A673 (cell line): ENCODE measurements at regions not wholly inside any gene's neighbourhood (a gene's known extent, or its start where the extent isn't known, plus 50 kb on each side); places are given as distances from the start of the nearest gene placed in this dataset.
A peak's percentile ranks its signal among the peaks of the same experiment; 100 is the strongest.

ENCODE experiments used
- BruUV-seq: library from RNA; stranded (reverse); fragments of 400-500 nt; replicated peaks from 2 replicates; lab custom pipeline; 2021; lab: Mats Ljungman, UMichigan
- CTCF ChIA-PET: fragments of 300-600 bp; sonication (Branson Sonifier 250); formaldehyde crosslinking; loops from one replicate; lab custom pipeline; 2022; ENCODE audit warnings: antibody characterized with exemption; lab: Charles Lee
- POLR2A ChIA-PET: fragments of 300-600 bp; sonication (Branson Sonifier 250); formaldehyde crosslinking; loops from one replicate; lab custom pipeline; 2022; ENCODE audit warnings: antibody characterized with exemption; ENCODE audit not compliant: low non-redundant PET; lab: Charles Lee
- DNase-seq: peaks from one replicate; pipeline ENCODE4 v3.0.0-alpha.2; 2015; ENCODE audit warnings: low spot score
- H3K27ac ChIP-seq: fragments of 200-600 bp; sonication (generic); 2 replicates; pipeline ENCODE4 v1.5.1; 2016; ENCODE audit warnings: mixed run types, low read depth, mild to moderate bottlenecking, mixed read lengths, antibody characterized with exemption, low read length; ENCODE audit not compliant: poor library complexity, severe bottlenecking
- H3K27me3 ChIP-seq: fragments of 200-600 bp; sonication (generic); replicated peaks from 2 replicates; pipeline ENCODE4 v1.6.1; 2017; ENCODE audit warnings: mixed run types, low read depth, mild to moderate bottlenecking, mixed read lengths, antibody characterized with exemption, low read length; ENCODE audit not compliant: insufficient read depth, poor library complexity
- H3K36me3 ChIP-seq: fragments of 200-600 bp; sonication (generic); 2 replicates; pipeline ENCODE4 v1.6.1; 2016; ENCODE audit warnings: mixed run types, mild to moderate bottlenecking, mixed read lengths, antibody characterized with exemption, low read length; ENCODE audit not compliant: insufficient read depth, poor library complexity, severe bottlenecking
- H3K4me1 ChIP-seq: fragments of 200-600 bp; sonication (generic); 2 replicates; pipeline ENCODE4 v1.6.1; 2017; ENCODE audit warnings: mixed run types, mild to moderate bottlenecking, mixed read lengths, antibody characterized with exemption, low read length; ENCODE audit not compliant: insufficient read depth, poor library complexity, severe bottlenecking
- H3K4me3 ChIP-seq: fragments of 200-600 bp; sonication (generic); 2 replicates; pipeline ENCODE4 v1.5.1; 2016; ENCODE audit warnings: low read depth, mixed run types, mild to moderate bottlenecking, mixed read lengths, low read length; ENCODE audit not compliant: poor library complexity, severe bottlenecking
- H3K9me3 ChIP-seq: fragments of 200-600 bp; sonication (generic); 2 replicates; pipeline ENCODE4 v1.6.1; 2016; ENCODE audit warnings: mixed run types, low read depth, mild to moderate bottlenecking, mixed read lengths, antibody characterized with exemption, low read length; ENCODE audit not compliant: poor library complexity, severe bottlenecking
- EZH2 ChIP-seq: fragments of 200-600 bp; sonication (generic); IDR thresholded peaks from 2 replicates; pipeline ENCODE4 v1.6.1; 2017; ENCODE audit warnings: borderline replicate concordance, low read depth, mild to moderate bottlenecking, mixed read lengths, antibody characterized with exemption, low read length; ENCODE audit not compliant: poor library complexity, severe bottlenecking
- intact Hi-C: fragments of 100-400 bp; cut with micrococcal nuclease; formaldehyde crosslinking; loops from one replicate; pipeline ENCODE4 v1.10.0; 2022; ENCODE audit not compliant: unreplicated experiment
- TF ChIP-seq, protein P1 (sequence below): fragments of 300-800, 200-600 bp; sonication (generic); conservative IDR thresholded peaks from 2 replicates; pipeline ENCODE4 v1.5.1; 2017; ENCODE audit warnings: low read depth, mild to moderate bottlenecking, antibody characterized with exemption, low read length, moderate library complexity, mixed read lengths

DNA sequence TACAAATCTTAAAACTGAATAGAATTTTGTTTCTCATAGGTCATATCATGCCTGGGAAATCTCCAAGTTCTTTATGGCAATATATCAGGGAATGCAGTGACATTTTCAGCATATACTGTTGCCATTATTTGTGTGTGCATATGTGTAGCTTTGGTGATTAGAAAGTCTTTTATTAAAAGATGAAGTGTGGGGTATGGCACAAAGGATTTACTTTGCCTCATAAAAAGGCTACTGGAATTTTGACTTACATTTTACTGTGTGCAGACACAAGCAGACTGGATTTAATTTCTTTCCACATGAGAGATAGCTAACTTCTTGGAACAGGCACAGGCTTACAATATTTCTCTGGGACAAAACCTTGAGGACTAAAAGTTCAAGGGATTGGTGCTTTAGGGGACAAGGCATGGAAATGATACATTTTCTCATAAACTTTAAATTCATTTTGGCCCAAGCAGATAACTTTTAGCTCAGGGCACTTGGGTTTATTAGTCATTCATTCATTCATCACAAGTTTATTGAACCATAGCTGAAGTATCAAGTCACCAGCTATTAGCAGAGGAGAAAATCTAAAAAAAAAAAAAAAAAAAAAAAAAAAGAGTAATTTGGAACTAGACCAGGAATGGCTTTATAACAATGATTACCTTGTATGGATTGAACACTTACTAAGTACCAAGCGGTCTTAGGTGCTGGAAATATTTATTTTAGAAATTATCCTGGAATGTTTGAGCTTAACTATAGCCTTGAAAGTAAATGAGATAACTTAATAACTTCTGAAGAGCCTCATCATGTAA lies 191.5 kb downstream of the SLIT2 start:
- H3K27me3 ChIP-seq: no peaks in the 10 kb centered on the region
- H3K9me3 ChIP-seq: no peaks in the 10 kb centered on the region
- DNase-seq: no peak
- TF ChIP-seq, protein P1, sequence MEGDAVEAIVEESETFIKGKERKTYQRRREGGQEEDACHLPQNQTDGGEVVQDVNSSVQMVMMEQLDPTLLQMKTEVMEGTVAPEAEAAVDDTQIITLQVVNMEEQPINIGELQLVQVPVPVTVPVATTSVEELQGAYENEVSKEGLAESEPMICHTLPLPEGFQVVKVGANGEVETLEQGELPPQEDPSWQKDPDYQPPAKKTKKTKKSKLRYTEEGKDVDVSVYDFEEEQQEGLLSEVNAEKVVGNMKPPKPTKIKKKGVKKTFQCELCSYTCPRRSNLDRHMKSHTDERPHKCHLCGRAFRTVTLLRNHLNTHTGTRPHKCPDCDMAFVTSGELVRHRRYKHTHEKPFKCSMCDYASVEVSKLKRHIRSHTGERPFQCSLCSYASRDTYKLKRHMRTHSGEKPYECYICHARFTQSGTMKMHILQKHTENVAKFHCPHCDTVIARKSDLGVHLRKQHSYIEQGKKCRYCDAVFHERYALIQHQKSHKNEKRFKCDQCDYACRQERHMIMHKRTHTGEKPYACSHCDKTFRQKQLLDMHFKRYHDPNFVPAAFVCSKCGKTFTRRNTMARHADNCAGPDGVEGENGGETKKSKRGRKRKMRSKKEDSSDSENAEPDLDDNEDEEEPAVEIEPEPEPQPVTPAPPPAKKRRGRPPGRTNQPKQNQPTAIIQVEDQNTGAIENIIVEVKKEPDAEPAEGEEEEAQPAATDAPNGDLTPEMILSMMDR: no peak
- TF ChIP-seq EZH2: no peak
- BruUV-seq: no TSS peak
- ChIA-PET CTCF (interaction anchor here (0.6 kb wide), 1 partner anchor 129 kb away, joined by 4 read pairs; no protein-coding TSS in a partner anchor), POLR2A (no interaction called here)
- no peak overlapping the region for H3K27ac ChIP-seq
- H3K36me3 ChIP-seq: no peaks in the 10 kb centered on the region
- no peak overlapping the region for H3K4me3 ChIP-seq
- H3K4me1 ChIP-seq: no peaks in the 10 kb centered on the region
- intact Hi-C loops: no loop called here

DNA sequence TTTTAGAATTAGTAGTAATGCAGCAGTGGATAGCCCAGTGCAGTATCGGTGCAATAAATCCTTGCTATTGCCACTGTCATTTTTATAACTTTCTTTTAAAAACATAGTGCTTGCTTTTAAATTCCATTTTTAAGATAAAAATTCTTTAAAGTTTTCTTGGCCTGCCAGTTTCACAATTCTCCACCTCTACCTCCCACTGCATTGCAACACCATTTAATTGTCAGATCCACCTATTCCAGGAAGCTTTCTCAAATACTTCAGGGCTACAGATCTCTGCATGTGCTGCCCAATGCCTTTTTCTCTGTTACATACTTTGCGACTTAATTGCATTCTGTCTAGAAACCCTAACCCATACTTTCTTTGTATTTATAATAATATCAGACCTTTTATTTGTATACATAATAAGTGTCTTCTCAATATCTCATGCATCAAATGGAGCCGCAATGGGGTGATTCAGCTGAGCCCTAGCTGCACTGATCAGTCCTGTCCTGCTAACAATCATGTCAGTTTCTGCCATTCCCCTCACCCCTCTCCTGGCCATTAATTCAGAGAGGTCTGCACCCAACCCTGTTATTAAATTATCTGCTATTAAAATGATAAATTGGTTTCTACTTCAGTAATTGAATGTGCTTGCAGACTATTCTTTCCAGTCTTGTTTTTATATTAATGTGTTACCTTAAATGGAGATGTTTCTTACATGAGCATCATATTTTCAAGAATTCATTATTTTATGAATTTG lies 193.1 kb downstream of the SLIT2 start:
- Histone ChIP-seq H3K9me3 (no peaks in the 10 kb centered on the region), H3K4me1 (no peaks in the 10 kb centered on the region), H3K4me3 (no peak overlapping the region), H3K27me3 (no peaks in the 10 kb centered on the region), H3K36me3 (no peaks in the 10 kb centered on the region), H3K27ac (no peak overlapping the region)
- ChIA-PET POLR2A (no interaction called here), CTCF (interaction anchor here (0.5 kb wide), 1 partner anchor 57 kb away, joined by 3 read pairs; no protein-coding TSS in a partner anchor)
- BruUV-seq: no TSS peak
- TF ChIP-seq, protein P1: no peak
- no peak for TF ChIP-seq EZH2
- no peak for DNase-seq
- intact Hi-C loops: no loop called here

DNA sequence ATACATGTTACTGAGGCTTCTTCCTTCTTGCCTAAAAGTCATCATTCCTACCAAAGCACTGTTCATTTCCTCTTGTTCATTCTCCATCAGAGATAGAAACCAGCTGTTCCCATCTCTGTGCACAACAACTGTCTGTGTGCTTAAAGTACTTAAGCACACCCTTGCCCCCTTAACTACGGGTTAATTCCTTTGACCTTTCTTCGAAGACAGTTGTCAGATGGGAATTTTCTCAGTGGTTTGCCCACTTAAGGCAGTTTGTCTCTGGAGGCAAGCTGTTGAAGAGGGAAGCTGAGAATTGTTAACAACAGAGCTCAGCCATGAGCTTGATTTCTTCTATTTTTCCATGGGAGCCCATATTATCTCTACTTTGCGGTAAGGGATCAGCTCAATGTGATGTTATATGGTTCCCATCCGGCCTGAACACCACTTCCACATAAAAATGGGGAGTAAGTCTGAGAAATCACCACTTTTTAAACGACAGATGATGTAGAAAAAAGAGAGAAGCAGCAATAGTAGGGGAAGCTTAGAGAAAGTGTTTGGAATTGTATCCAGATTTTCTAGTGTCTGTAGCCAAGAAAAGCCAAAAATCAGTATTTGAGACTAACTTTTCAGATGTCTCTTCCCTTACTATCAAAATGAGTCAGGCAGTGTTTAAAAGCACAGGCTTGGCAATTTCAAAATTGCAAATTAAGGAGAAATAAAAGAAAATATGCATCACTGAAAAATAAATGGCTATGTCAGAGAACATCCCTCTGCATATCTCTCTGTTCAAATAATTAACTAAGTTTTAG lies 194.4 kb downstream of the SLIT2 start:
- Histone ChIP-seq H3K27me3 (no peaks in the 10 kb centered on the region), H3K9me3 (no peaks in the 10 kb centered on the region), H3K27ac (no peak overlapping the region), H3K36me3 (no peaks in the 10 kb centered on the region), H3K4me1 (no peaks in the 10 kb centered on the region), H3K4me3 (no peak overlapping the region)
- BruUV-seq: no TSS peak
- DNase-seq: peak; percentile 53
- ChIA-PET CTCF (no interaction called here), POLR2A (no interaction called here)
- TF ChIP-seq EZH2: no peak
- TF ChIP-seq, protein P1: no peak
- intact Hi-C loops: no loop called here
